Fibroblast of peridontal ligament (primary cell): ENCODE measurements at regions not wholly inside any gene's neighbourhood (a gene's known extent, or its start where the extent isn't known, plus 50 kb on each side); places are given as distances from the start of the nearest gene placed in this dataset.
"Not testable (repeated sequence)": the region's sequence is repeated elsewhere in the genome, so short reads cannot be mapped to it uniquely, and the experiment has no call there.

Experiments
- DNase-seq: peaks from one replicate; pipeline ENCODE4 v3.0.0-alpha.2; 2010; ENCODE audit errors: extremely low read depth

- no peak for DNase-seq
Observed at GRCh38 chrX:46168254-46168653, 377.0 kb downstream of the ZNF674 start.

- DNase-seq: no peak
Observed at GRCh38 chrX:46165866-46166265, 379.4 kb downstream of the ZNF674 start.

GRCh38 chrX:46165411-46165810 is 379.8 kb downstream of the ZNF674 start:
- peak; percentile 70 for DNase-seq

- no peak for DNase-seq
Observed at GRCh38 chrX:46152756-46153155, 392.5 kb downstream of the ZNF674 start.

- DNase-seq: not testable (repeated sequence)
Observed at GRCh38 chrX:46151332-46151731, 393.9 kb downstream of the ZNF674 start.

- no peak for DNase-seq
Observed at GRCh38 chrX:46144566-46144965, 400.7 kb downstream of the ZNF674 start.

GRCh38 chrX:46140272-46140671 is 404.9 kb downstream of the ZNF674 start:
- peak; percentile 2 for DNase-seq

GRCh38 chrX:46130247-46130646 is 415.0 kb downstream of the ZNF674 start:
- DNase-seq: no peak

- DNase-seq: peak; percentile 48
Observed at GRCh38 chrX:46125111-46125510, 420.1 kb downstream of the ZNF674 start.

GRCh38 chrX:46117234-46117633 is 428.0 kb downstream of the ZNF674 start:
- no peak for DNase-seq

- not testable (repeated sequence) for DNase-seq
Observed at GRCh38 chrX:46087310-46087709, 457.9 kb downstream of the ZNF674 start.

GRCh38 chrX:46080121-46080520 is 465.1 kb downstream of the ZNF674 start:
- not testable (repeated sequence) for DNase-seq

- DNase-seq: no peak
Observed at GRCh38 chrX:46072791-46073190, 472.4 kb downstream of the ZNF674 start.

- DNase-seq: no peak
Observed at GRCh38 chrX:46072372-46072771, 472.8 kb downstream of the ZNF674 start.

GRCh38 chrX:46070421-46070820 is 474.8 kb downstream of the ZNF674 start:
- DNase-seq: no peak

GRCh38 chrX:46059316-46059715 is 485.9 kb downstream of the ZNF674 start:
- no peak for DNase-seq

- peak; percentile 8 for DNase-seq
Observed at GRCh38 chrX:46044486-46044885, 500.7 kb downstream of the ZNF674 start.

GRCh38 chrX:46040001-46040400 is 505.2 kb downstream of the ZNF674 start:
- DNase-seq: no peak

- no peak for DNase-seq
Observed at GRCh38 chrX:46039526-46039925, 505.7 kb downstream of the ZNF674 start.

GRCh38 chrX:46036508-46036907 is 508.7 kb downstream of the ZNF674 start:
- peak; percentile 23 for DNase-seq

GRCh38 chrX:46034868-46035267 is 510.4 kb downstream of the ZNF674 start:
- no peak for DNase-seq

GRCh38 chrX:46029777-46030176 is 515.4 kb downstream of the ZNF674 start:
- peak; percentile 8 for DNase-seq

GRCh38 chrX:46016296-46016695 is 528.9 kb downstream of the ZNF674 start:
- DNase-seq: no peak

GRCh38 chrX:46015653-46016052 is 529.6 kb downstream of the ZNF674 start:
- no peak for DNase-seq
